HFF-Myc (cell line): ENCODE measurements at regions not wholly inside any gene's neighbourhood (a gene's known extent, or its start where the extent isn't known, plus 50 kb on each side); places are given as distances from the start of the nearest gene placed in this dataset.

ENCODE experiments used
- DNase-seq: peaks from one replicate; pipeline ENCODE4 v3.0.0-alpha.2; 2011; ENCODE audit warnings: low read depth; ENCODE audit errors: extremely low read depth
- H3K4me3 ChIP-seq: replicated peaks from 2 replicates; pipeline ENCODE4 v1.5.1; 2011; ENCODE audit warnings: low read depth, mild to moderate bottlenecking, control low read depth, low read length
- CTCF ChIP-seq: IDR thresholded peaks from 2 replicates; pipeline ENCODE4 v1.5.1; 2012; ENCODE audit warnings: mild to moderate bottlenecking, low read depth, low read length, control low read depth; ENCODE audit errors: missing control alignments

- no peak for DNase-seq
- H3K4me3 ChIP-seq, result no peak overlapping the region
These were observed 190.9 kb upstream of the PPP1R3A start for GRCh38 chr7:114109721-114110120.

GRCh38 chr7:114109304-114109703 is 190.5 kb upstream of the PPP1R3A start:
- no peak for DNase-seq
- no peak overlapping the region for H3K4me3 ChIP-seq
- no peak for TF ChIP-seq CTCF

More at GRCh38 chr7:114109721-114110120, 190.9 kb upstream of the PPP1R3A start:
- TF ChIP-seq CTCF, result no peak

GRCh38 chr7:114108510-114108909 is 189.7 kb upstream of the PPP1R3A start:
- no peak for TF ChIP-seq CTCF
- no peak overlapping the region for H3K4me3 ChIP-seq
- no peak for DNase-seq

GRCh38 chr7:114107522-114107921 is 188.7 kb upstream of the PPP1R3A start:
- TF ChIP-seq CTCF, result no peak
- DNase-seq, result no peak
- no peak overlapping the region for H3K4me3 ChIP-seq

- H3K4me3 ChIP-seq, result no peak overlapping the region
- TF ChIP-seq CTCF, result no peak
- no peak for DNase-seq
These were observed 185.2 kb upstream of the PPP1R3A start for GRCh38 chr7:114104035-114104434.

- no peak for DNase-seq
- H3K4me3 ChIP-seq, result no peak overlapping the region
- TF ChIP-seq CTCF, result no peak
These were observed 184.2 kb upstream of the PPP1R3A start for GRCh38 chr7:114102996-114103395.

- no peak for TF ChIP-seq CTCF
- H3K4me3 ChIP-seq, result no peak overlapping the region
- no peak for DNase-seq
These were observed 183.3 kb upstream of the PPP1R3A start for GRCh38 chr7:114102131-114102530.
